ENCODE measurements at regions not wholly inside any gene's neighbourhood (a gene's known extent, or its start where the extent isn't known, plus 50 kb on each side); places are given as distances from the start of the nearest gene placed in this dataset.
"Not testable (repeated sequence)": the region's sequence is repeated elsewhere in the genome, so short reads cannot be mapped to it uniquely, and the experiment has no call there.

GRCh38 chrX:140633105-140633504, 76.5 kb upstream of the LINC00632 start:
- not testable (repeated sequence) for H3K4me3 ChIP-seq (ENCODE audit: control insufficient read depth, low read depth, low read length); DNase-seq (ENCODE audit: low read depth)

- TF ChIP-seq, protein P1, sequence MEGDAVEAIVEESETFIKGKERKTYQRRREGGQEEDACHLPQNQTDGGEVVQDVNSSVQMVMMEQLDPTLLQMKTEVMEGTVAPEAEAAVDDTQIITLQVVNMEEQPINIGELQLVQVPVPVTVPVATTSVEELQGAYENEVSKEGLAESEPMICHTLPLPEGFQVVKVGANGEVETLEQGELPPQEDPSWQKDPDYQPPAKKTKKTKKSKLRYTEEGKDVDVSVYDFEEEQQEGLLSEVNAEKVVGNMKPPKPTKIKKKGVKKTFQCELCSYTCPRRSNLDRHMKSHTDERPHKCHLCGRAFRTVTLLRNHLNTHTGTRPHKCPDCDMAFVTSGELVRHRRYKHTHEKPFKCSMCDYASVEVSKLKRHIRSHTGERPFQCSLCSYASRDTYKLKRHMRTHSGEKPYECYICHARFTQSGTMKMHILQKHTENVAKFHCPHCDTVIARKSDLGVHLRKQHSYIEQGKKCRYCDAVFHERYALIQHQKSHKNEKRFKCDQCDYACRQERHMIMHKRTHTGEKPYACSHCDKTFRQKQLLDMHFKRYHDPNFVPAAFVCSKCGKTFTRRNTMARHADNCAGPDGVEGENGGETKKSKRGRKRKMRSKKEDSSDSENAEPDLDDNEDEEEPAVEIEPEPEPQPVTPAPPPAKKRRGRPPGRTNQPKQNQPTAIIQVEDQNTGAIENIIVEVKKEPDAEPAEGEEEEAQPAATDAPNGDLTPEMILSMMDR (IDR thresholded peaks at IDR 0.05; ENCODE audit: control insufficient read depth, insufficient read depth, low read depth, low read length, missing control alignments) = no peak
- H3K4me3 ChIP-seq (ENCODE audit: control insufficient read depth, low read depth, low read length) = no peak overlapping the region
- DNase-seq (ENCODE audit: low read depth) = no peak
Observed at GRCh38 chrX:140608111-140608510, 101.4 kb upstream of the LINC00632 start.

DNA sequence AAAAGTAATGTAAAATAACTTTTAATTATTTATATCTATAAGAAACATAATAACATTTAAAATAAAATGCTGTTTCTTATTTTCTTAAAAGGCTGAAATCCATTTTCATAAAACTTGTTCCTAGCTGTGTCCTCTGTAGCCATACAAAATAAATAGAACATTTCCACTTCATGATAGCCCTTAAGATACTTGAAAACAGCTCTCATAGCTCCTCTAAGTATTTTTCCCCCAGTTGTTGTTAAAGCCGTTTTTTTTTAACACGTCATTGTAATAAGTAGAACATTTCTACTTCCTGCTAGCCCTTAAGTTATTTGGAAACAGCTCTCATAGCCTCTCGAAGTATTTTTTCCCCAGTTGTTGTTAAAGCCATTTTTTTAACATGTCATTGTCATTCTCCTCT, 97.3 kb upstream of the SOX3 start:
- DNase-seq (ENCODE audit: low read depth) = no peak
- TF ChIP-seq, protein P1 (IDR thresholded peaks at IDR 0.05; ENCODE audit: control insufficient read depth, insufficient read depth, low read depth, low read length, missing control alignments) = no peak
- H3K4me3 ChIP-seq (ENCODE audit: control insufficient read depth, low read depth, low read length) = no peak overlapping the region

DNA sequence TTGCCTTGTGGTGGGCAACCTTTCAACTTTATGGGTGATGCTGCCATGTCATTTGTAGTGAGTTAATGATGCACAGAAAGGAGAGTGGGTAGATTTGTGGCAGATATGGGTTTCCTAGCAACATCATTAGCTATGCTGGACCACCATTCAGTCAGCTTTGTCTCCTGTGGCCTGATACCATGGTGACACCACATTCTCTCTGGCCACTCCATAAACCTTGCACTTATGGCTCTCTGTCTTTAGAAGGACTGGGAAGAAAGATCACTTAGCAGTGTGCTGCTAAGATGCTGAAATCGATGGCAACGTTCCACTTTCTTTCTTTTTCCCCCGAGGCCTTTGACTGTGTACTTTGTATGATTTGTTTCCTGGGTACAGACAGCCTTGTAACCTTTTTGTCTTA, 95.0 kb upstream of the SOX3 start:
- no peak overlapping the region for H3K4me3 ChIP-seq (ENCODE audit: control insufficient read depth, low read depth, low read length)
- TF ChIP-seq, protein P1 (IDR thresholded peaks at IDR 0.05; ENCODE audit: control insufficient read depth, insufficient read depth, low read depth, low read length, missing control alignments) = no peak

GRCh38 chrX:140589657-140590056, 84.8 kb upstream of the SOX3 start:
- TF ChIP-seq, protein P1 (IDR thresholded peaks at IDR 0.05; ENCODE audit: control insufficient read depth, insufficient read depth, low read depth, low read length, missing control alignments) = no peak
- H3K4me3 ChIP-seq (ENCODE audit: control insufficient read depth, low read depth, low read length) = no peak overlapping the region
- no peak for DNase-seq (ENCODE audit: low read depth)

More for the DNA sequence above, 95.0 kb upstream of the SOX3 start:
- no peak for DNase-seq (ENCODE audit: low read depth)

DNA sequence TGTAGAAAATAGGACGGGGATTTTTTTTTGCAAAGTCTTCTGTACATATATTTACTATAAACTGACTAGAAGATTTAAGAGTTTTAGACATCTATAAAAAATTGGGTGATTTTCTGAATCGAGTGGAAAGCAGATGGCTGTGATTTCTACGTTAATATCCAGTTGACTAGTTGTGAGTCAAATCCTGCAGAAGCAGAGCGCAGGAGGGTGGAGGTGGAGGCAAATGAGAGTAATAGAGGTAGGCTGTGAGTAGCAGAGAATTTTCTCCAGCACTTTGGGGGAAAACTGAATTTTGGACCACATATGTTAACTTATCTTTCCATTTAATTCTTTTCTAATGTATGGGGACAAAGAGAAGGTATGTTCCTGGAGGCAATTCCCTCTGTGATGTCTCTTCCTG, 82.1 kb upstream of the SOX3 start:
- no peak for DNase-seq (ENCODE audit: low read depth)
- TF ChIP-seq, protein P1 (IDR thresholded peaks at IDR 0.05; ENCODE audit: control insufficient read depth, insufficient read depth, low read depth, low read length, missing control alignments) = no peak
- no peak overlapping the region for H3K4me3 ChIP-seq (ENCODE audit: control insufficient read depth, low read depth, low read length)

- no peak overlapping the region for H3K4me3 ChIP-seq (ENCODE audit: control insufficient read depth, low read depth, low read length)
- DNase-seq (ENCODE audit: low read depth) = no peak
- TF ChIP-seq, protein P1 (IDR thresholded peaks at IDR 0.05; ENCODE audit: control insufficient read depth, insufficient read depth, low read depth, low read length, missing control alignments) = no peak
Observed at GRCh38 chrX:140580478-140580877, 75.6 kb upstream of the SOX3 start.
